ENCODE measurements at regions not wholly inside any gene's neighbourhood (a gene's known extent, or its start where the extent isn't known, plus 50 kb on each side); places are given as distances from the start of the nearest gene placed in this dataset.

DNA sequence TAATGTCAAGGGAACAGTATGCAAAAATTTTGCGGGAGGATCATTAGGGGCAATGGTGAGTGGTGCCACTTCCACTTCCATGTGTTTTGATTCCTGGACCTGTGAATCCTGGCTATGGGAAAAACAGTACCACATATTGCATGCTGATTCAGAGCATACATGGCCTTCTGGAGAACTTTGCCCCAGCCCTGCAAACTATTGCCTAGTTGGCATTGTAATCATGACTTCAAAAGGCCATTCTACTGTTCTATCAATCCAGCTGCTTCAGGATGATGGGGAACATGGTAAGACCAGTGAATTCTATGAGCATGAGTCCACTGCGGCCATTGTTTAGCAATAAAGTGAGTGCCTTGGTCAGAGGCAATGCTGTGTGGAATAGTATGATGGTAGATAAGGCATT, 75.3 kb upstream of the ZC3H15 start:
- DNase-seq (no peak), ATAC-seq (no peak), FAIRE-seq (no peak)
- Histone ChIP-seq H3K4me3 (no peak overlapping the region), H3K27ac (no peak overlapping the region), H3K9me3 (no peaks in the 10 kb centered on the region), H3K36me3 (no peaks in the 10 kb centered on the region), H3K27me3 (no peaks in the 10 kb centered on the region), H3K4me1 (no peaks in the 10 kb centered on the region)
- intact Hi-C loops (cut with DNase I) = no loop called here
- 96 to 100% methylated on average over 2 of the region's 2 CpGs for WGBS, 2 donors
- TF ChIP-seq, protein P1, sequence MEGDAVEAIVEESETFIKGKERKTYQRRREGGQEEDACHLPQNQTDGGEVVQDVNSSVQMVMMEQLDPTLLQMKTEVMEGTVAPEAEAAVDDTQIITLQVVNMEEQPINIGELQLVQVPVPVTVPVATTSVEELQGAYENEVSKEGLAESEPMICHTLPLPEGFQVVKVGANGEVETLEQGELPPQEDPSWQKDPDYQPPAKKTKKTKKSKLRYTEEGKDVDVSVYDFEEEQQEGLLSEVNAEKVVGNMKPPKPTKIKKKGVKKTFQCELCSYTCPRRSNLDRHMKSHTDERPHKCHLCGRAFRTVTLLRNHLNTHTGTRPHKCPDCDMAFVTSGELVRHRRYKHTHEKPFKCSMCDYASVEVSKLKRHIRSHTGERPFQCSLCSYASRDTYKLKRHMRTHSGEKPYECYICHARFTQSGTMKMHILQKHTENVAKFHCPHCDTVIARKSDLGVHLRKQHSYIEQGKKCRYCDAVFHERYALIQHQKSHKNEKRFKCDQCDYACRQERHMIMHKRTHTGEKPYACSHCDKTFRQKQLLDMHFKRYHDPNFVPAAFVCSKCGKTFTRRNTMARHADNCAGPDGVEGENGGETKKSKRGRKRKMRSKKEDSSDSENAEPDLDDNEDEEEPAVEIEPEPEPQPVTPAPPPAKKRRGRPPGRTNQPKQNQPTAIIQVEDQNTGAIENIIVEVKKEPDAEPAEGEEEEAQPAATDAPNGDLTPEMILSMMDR (IDR thresholded peaks at IDR 0.05) = no peak

DNA sequence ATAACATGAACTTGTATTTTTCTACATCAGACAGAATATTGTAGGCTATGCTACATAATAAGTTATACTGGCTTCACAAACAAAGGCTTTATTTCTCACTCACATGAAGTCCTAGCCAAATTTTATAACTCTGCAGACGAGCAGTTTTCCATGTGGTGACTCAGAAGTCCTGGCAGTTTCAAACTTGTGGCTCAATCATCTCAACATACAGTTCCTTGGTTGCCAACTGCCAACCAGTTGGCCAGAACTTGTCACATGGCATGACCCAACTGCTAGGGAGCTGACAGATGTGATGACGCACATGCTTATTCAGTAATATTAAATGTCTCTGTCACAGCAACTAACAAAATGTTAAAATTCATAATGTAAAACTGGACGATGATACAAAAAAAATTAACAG, 63.8 kb upstream of the ZC3H15 start:
- Histone ChIP-seq H3K9me3 (no peaks in the 10 kb centered on the region), H3K4me3 (no peak overlapping the region), H3K36me3 (no peaks in the 10 kb centered on the region), H3K27ac (no peak overlapping the region), H3K27me3 (no peaks in the 10 kb centered on the region), H3K4me1 (peaks cover 0 to 5% (median 4%) of the 10 kb centered on the region in 3 donors)
- WGBS, 2 donors = 59 to 64% methylated on average over 3 of the region's 3 CpGs
- FAIRE-seq (no peak), DNase-seq (peak in 1 of 6 donors; percentile 49), ATAC-seq (peak; percentile 17 to 83 (median 52))
- TF ChIP-seq, protein P1 (IDR thresholded peaks at IDR 0.05) = no peak
- intact Hi-C loops (cut with DNase I) = no loop called here

DNA sequence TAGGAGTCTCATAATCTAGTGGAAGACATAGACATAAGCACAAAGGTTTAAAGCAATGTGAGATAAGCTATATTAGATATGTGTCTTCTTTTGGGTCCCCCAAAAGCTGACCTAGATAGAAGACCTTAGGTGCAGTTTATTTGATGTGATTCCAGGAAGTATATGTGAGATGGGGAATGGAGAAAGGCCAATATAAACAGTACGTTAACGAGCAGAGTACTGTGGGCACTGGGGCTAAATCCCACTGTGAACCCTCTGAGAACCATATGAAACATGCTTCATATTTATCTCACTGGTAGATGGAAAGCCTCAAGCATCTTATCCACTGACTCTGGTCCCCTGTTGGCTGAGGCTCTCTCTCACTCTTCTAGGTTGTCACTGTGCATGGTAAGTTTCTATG, 62.6 kb upstream of the ZC3H15 start:
- Histone ChIP-seq H3K27ac (no peak overlapping the region), H3K36me3 (no peaks in the 10 kb centered on the region), H3K9me3 (no peaks in the 10 kb centered on the region), H3K27me3 (no peaks in the 10 kb centered on the region), H3K4me3 (no peak overlapping the region), H3K4me1 (peaks cover 0 to 5% (median 4%) of the 10 kb centered on the region in 3 donors)
- DNase-seq = no peak
- TF ChIP-seq, protein P1 (IDR thresholded peaks at IDR 0.05) = no peak
- intact Hi-C loops (cut with DNase I) = no loop called here
- 70 to 75% methylated on average over 2 of the region's 2 CpGs for WGBS, 2 donors
- ATAC-seq = no peak
- no peak for FAIRE-seq

DNA sequence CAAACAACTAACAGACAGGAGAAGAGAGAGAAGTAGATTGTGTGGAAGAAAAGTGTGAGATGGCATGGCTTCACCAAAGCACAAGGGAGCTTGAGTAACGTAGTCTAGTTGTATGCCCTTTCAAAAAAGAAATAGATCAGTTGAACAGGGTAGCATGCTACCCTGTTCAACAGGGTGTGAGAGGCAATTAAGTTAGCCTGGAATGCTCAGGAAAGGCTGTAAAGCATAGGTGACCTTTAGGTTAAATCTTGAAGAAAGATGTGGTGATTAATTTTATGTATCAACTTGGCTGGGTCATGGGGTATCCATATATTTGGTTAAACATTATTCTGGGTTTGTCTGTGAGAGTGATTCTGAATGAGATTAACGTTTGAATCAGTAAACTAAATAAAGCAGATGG, 61.8 kb upstream of the ZC3H15 start:
- Histone ChIP-seq H3K27ac (no peak overlapping the region), H3K36me3 (no peaks in the 10 kb centered on the region), H3K27me3 (no peaks in the 10 kb centered on the region), H3K4me3 (no peak overlapping the region), H3K4me1 (peaks cover 0 to 5% (median 4%) of the 10 kb centered on the region in 3 donors), H3K9me3 (no peaks in the 10 kb centered on the region)
- TF ChIP-seq, protein P1 (IDR thresholded peaks at IDR 0.05) = no peak
- DNase-seq = no peak
- FAIRE-seq = no peak
- intact Hi-C loops (cut with DNase I) = no loop called here
- no peak for ATAC-seq
- WGBS, 2 donors = 55 to 63% methylated on average over 2 of the region's 2 CpGs

DNA sequence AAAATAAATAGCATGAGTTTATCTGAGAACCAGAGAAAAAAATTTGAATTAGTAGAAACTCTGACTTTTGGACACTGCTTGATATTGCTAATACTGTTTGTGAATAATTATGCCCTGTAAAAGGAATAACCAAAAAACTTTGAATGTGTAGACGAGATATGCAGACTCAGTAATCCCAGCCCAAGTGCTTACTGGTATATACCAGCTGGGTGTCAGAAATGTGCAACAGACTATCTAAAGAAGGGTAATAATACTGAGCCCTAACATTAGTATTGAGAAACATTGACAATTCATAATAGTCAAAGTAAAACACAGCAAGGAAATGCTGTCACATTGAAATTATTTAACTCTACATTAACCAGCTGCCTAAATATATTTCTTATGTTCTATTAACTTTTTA, 60.5 kb upstream of the ZC3H15 start:
- Histone ChIP-seq H3K27ac (no peak overlapping the region), H3K9me3 (no peaks in the 10 kb centered on the region), H3K4me3 (no peak overlapping the region), H3K27me3 (no peaks in the 10 kb centered on the region), H3K4me1 (peaks cover 0 to 5% (median 4%) of the 10 kb centered on the region in 3 donors), H3K36me3 (no peaks in the 10 kb centered on the region)
- TF ChIP-seq, protein P1 (IDR thresholded peaks at IDR 0.05) = no peak
- no peak for FAIRE-seq
- no peak for DNase-seq
- WGBS, 2 donors = 87 to 95% methylated on average over 1 of the region's 1 CpG
- intact Hi-C loops (cut with DNase I) = no loop called here
- ATAC-seq = no peak

Measured in pancreas (tissue), 10 donors.